H9 (cell line): ENCODE measurements at regions not wholly inside any gene's neighbourhood (a gene's known extent, or its start where the extent isn't known, plus 50 kb on each side); places are given as distances from the start of the nearest gene placed in this dataset.

Experiments
- DNase-seq: peaks from one replicate; pipeline ENCODE4 v3.0.0-alpha.2; 2017
- H2AFZ ChIP-seq: one replicate; pipeline ENCODE4 v1.6.1; 2013; ENCODE audit warnings: mild to moderate bottlenecking, low read length, control low read depth, moderate library complexity
- H2AK5ac ChIP-seq: 2 replicates; pipeline ENCODE4 v1.6.1; 2013; ENCODE audit warnings: low read length, control low read depth, mixed read lengths; ENCODE audit not compliant: insufficient read length
- H2BK120ac ChIP-seq: one replicate; pipeline ENCODE4 v1.6.1; 2013; ENCODE audit warnings: low read depth, mild to moderate bottlenecking, low read length, control low read depth, inconsistent platforms; ENCODE audit not compliant: poor library complexity, severe bottlenecking
- H2BK12ac ChIP-seq: 2 replicates; pipeline ENCODE4 v1.6.1; 2013; ENCODE audit warnings: low read length, control low read depth, mixed read lengths, low read depth; ENCODE audit not compliant: insufficient read length
- H2BK15ac ChIP-seq: 2 replicates; pipeline ENCODE4 v1.6.1; 2013; ENCODE audit warnings: low read depth, low read length, control low read depth
- H2BK20ac ChIP-seq: one replicate; pipeline ENCODE4 v1.6.1; 2013; ENCODE audit warnings: low read depth, mild to moderate bottlenecking, low read length, control low read depth, inconsistent platforms; ENCODE audit not compliant: poor library complexity, severe bottlenecking
- H2BK5ac ChIP-seq: 2 replicates; pipeline ENCODE4 v1.6.1; 2013; ENCODE audit warnings: low read length, control low read depth, mixed read lengths; ENCODE audit not compliant: insufficient read length
- H3K14ac ChIP-seq: 2 replicates; pipeline ENCODE4 v1.6.1; 2013; ENCODE audit warnings: low read length, control low read depth; ENCODE audit not compliant: insufficient read depth
- H3K18ac ChIP-seq: 2 replicates; pipeline ENCODE4 v1.6.1; 2013; ENCODE audit warnings: low read depth, mild to moderate bottlenecking, mixed read lengths, low read length, control low read depth; ENCODE audit not compliant: insufficient read length
- H3K23ac ChIP-seq: 2 replicates; pipeline ENCODE4 v1.6.1; 2013; ENCODE audit warnings: low read length, control low read depth, mixed read lengths, low read depth; ENCODE audit not compliant: insufficient read length
- H3K23me2 ChIP-seq: 2 replicates; pipeline ENCODE4 v1.6.1; 2013; ENCODE audit warnings: low read depth, mild to moderate bottlenecking, mixed read lengths, low read length, control low read depth; ENCODE audit not compliant: insufficient read length, poor library complexity, severe bottlenecking
- H3K27ac ChIP-seq: 2 replicates; pipeline ENCODE4 v1.5.1; 2013; ENCODE audit warnings: low read length, control low read depth, mixed read lengths, low read depth; ENCODE audit not compliant: insufficient read length
- H3K27me3 ChIP-seq: 2 replicates; pipeline ENCODE4 v1.6.1; 2013; ENCODE audit warnings: low read length, control low read depth, inconsistent platforms; ENCODE audit not compliant: insufficient read depth
- H3K4ac ChIP-seq: 2 replicates; pipeline ENCODE4 v1.6.1; 2013; ENCODE audit warnings: low read depth, mild to moderate bottlenecking, control low read depth, inconsistent platforms, low read length, moderate library complexity
- H3K4me1 ChIP-seq: 2 replicates; pipeline ENCODE4 v1.6.1; 2013; ENCODE audit warnings: low read length, control low read depth, inconsistent platforms; ENCODE audit not compliant: insufficient read depth
- H3K4me2 ChIP-seq: 2 replicates; pipeline ENCODE4 v1.6.1; 2013; ENCODE audit warnings: low read length, control low read depth, mixed read lengths; ENCODE audit not compliant: insufficient read length, insufficient read depth
- H3K56ac ChIP-seq: 2 replicates; pipeline ENCODE4 v1.6.1; 2013; ENCODE audit warnings: low read depth, mild to moderate bottlenecking, mixed read lengths, low read length, control low read depth; ENCODE audit not compliant: insufficient read length
- H3K79me1 ChIP-seq: 2 replicates; pipeline ENCODE4 v1.6.1; 2013; ENCODE audit warnings: low read depth, mild to moderate bottlenecking, moderate library complexity, low read length, control low read depth, inconsistent platforms; ENCODE audit not compliant: insufficient read depth, poor library complexity, severe bottlenecking
- H3K79me2 ChIP-seq: 2 replicates; pipeline ENCODE4 v1.6.1; 2013; ENCODE audit warnings: low read length, control low read depth, inconsistent platforms; ENCODE audit not compliant: insufficient read depth
- H3K9ac ChIP-seq: 2 replicates; pipeline ENCODE4 v1.6.1; 2013; ENCODE audit warnings: low read length, control low read depth, mixed read lengths; ENCODE audit not compliant: insufficient read length; ENCODE audit errors: extremely low read depth
- H3K9me3 ChIP-seq: one replicate; pipeline ENCODE4 v1.6.1; 2013; ENCODE audit warnings: low read depth, low read length, inconsistent platforms; ENCODE audit not compliant: control insufficient read depth
- H3T11ph ChIP-seq: one replicate; pipeline ENCODE4 v1.6.1; 2013; ENCODE audit warnings: mild to moderate bottlenecking, low read length, control low read depth, inconsistent platforms
- H4K20me1 ChIP-seq: one replicate; pipeline ENCODE4 v1.6.1; 2013; ENCODE audit not compliant: control insufficient read depth, insufficient read length, insufficient read depth
- H4K5ac ChIP-seq: 2 replicates; pipeline ENCODE4 v1.6.1; 2013; ENCODE audit warnings: low read depth, mild to moderate bottlenecking, mixed read lengths, low read length, control low read depth; ENCODE audit not compliant: insufficient read length
- H4K8ac ChIP-seq: replicated peaks from 2 replicates; pipeline ENCODE4 v1.6.1; 2013; ENCODE audit warnings: low read length, control low read depth, mixed read lengths, low read depth; ENCODE audit not compliant: insufficient read length
- H4K91ac ChIP-seq: 2 replicates; pipeline ENCODE4 v1.6.1; 2013; ENCODE audit warnings: low read depth, mild to moderate bottlenecking, moderate library complexity, mixed read lengths, low read length, control low read depth; ENCODE audit not compliant: insufficient read length
- H3K27ac Mint-ChIP-seq, 3 experiments: 2 replicates in 2 of 3; 3 replicates in 1 of 3; pipeline ENCODE4 v1.8.0; 2020 to 2021; ENCODE audit warnings: mixed read lengths in 3 of 3, mild to moderate bottlenecking in 1 of 3, moderate library complexity in 1 of 3
- H3K27me3 Mint-ChIP-seq: 2 replicates; pipeline ENCODE4 v1.8.0; 2021; ENCODE audit warnings: low read depth, mild to moderate bottlenecking, moderate library complexity, mixed read lengths
- H3K36me3 Mint-ChIP-seq, 3 experiments: 2 replicates in 2 of 3; 3 replicates in 1 of 3; pipeline ENCODE4 v1.8.0; 2020 to 2021; ENCODE audit warnings: low read depth in 3 of 3, mixed read lengths in 3 of 3; ENCODE audit not compliant: insufficient read depth in 1 of 3
- H3K4me1 Mint-ChIP-seq, 2 experiments: 2 replicates each; pipeline ENCODE4 v1.8.0; 2020; ENCODE audit warnings: mixed read lengths in 2 of 2
- H3K4me3 Mint-ChIP-seq, 2 experiments: 2 replicates in 1 of 2; 3 replicates in 1 of 2; pipeline ENCODE4 v1.8.0; 2020 to 2021; ENCODE audit warnings: mild to moderate bottlenecking in 2 of 2, mixed read lengths in 2 of 2, moderate library complexity in 1 of 2
- H3K9me3 Mint-ChIP-seq, 2 experiments: 2 replicates in 1 of 2; 3 replicates in 1 of 2; pipeline ENCODE4 v1.8.0; 2020; ENCODE audit warnings: mild to moderate bottlenecking in 2 of 2, mixed read lengths in 2 of 2, moderate library complexity in 1 of 2
- CTCF ChIP-seq: fragments of 200-600 bp; sonication (generic); conservative IDR thresholded peaks from 3 replicates; pipeline ENCODE4 v1.8.0; 2021; ENCODE audit warnings: antibody characterized with exemption, mild to moderate bottlenecking
- WGBS: extraction: QIAGEN DNeasy Blood & Tissue Kit; methylation state at CpG from one replicate; pipeline ENCODE4 v1.1.7; 2013; ENCODE audit warnings: missing lambda C conversion rate, low lambda C conversion rate, mixed read lengths; ENCODE audit not compliant: insufficient read length; ENCODE audit errors: extremely low coverage; 5-methylcytosine and 5-hydroxymethylcytosine counted together

GRCh38 chr16:55214974-55215494 is 109.0 kb upstream of the IRX6 start:
- WGBS, result no CpG with 5 or more reads among the region's 5 CpGs
- Histone ChIP-seq H3K23me2 (no peaks in the 10 kb centered on the region), H2BK120ac (no peak overlapping the region), H3K4me1 (no peaks in the 10 kb centered on the region), H3K9ac (no peak overlapping the region), H3K4ac (no peak overlapping the region), H2BK20ac (no peak overlapping the region), H3K4me2 (no peak overlapping the region), H3K27ac (no peak overlapping the region), H3K56ac (no peak overlapping the region), H3K79me1 (no peaks in the 10 kb centered on the region), H3K18ac (no peak overlapping the region), H4K8ac (no peak overlapping the region), H2BK15ac (no peak overlapping the region), H2BK12ac (no peak overlapping the region), H2BK5ac (no peak overlapping the region), H3K27me3 (no peaks in the 10 kb centered on the region), H3K23ac (no peak overlapping the region), H4K5ac (no peak overlapping the region), H3T11ph (no peak overlapping the region), H3K14ac (no peak overlapping the region), H2AK5ac (no peak overlapping the region), H3K9me3 (no peaks in the 10 kb centered on the region), H4K20me1 (no peaks in the 10 kb centered on the region), H4K91ac (no peak overlapping the region), H3K79me2 (no peaks in the 10 kb centered on the region), H2AFZ (no peak overlapping the region)
- H3K27me3 Mint-ChIP-seq, result peaks cover 7% of the 10 kb centered on the region
- H3K9me3 Mint-ChIP-seq, result no peaks in the 10 kb centered on the region
- no peaks in the 10 kb centered on the region for H3K36me3 Mint-ChIP-seq
- no peak for TF ChIP-seq CTCF
- H3K4me1 Mint-ChIP-seq, result peaks cover 0 to 3% of the 10 kb centered on the region in 2 experiments; a peak in 1 of 4 replicates
- no peak for DNase-seq
- H3K27ac Mint-ChIP-seq, result no peak overlapping the region
- no peak overlapping the region for H3K4me3 Mint-ChIP-seq
